ENCODE measurements at regions not wholly inside any gene's neighbourhood (a gene's known extent, or its start where the extent isn't known, plus 50 kb on each side); places are given as distances from the start of the nearest gene placed in this dataset.

GRCh38 chr4:19014594-19014993 is 993.0 kb upstream of the LCORL start (continued):
- TF ChIP-seq ATF2 (IDR thresholded peaks at IDR 0.05; ENCODE audit: low read length) (no peak), EGR1 (IDR thresholded peaks at IDR 0.05; ENCODE audit: borderline replicate concordance in 1 of 2, low read depth in 2 of 2, low read length in 2 of 2) (no peak), IRF5 (IDR thresholded peaks at IDR 0.05; ENCODE audit: borderline replicate concordance) (no peak), IRF4 (IDR thresholded peaks at IDR 0.05; ENCODE audit: low read depth, low read length) (no peak), ZBTB40 (IDR thresholded peaks at IDR 0.05; ENCODE audit: borderline replicate concordance) (no peak), POU2F2 (IDR thresholded peaks at IDR 0.05; ENCODE audit: borderline replicate concordance, low read depth, low read length) (no peak)

All from GM12878 (cell line).